Keratinocyte (primary cell): ENCODE measurements at regions not wholly inside any gene's neighbourhood (a gene's known extent, or its start where the extent isn't known, plus 50 kb on each side); places are given as distances from the start of the nearest gene placed in this dataset.

Source experiments
- DNase-seq: peaks from one replicate; pipeline ENCODE4 v3.0.0-alpha.2; 2011; ENCODE audit warnings: low read depth, missing footprints, low spot score
- FAIRE-seq: peaks from 2 replicates; lab custom pipeline; 2011; peaks lifted over from hg19 to GRCh38; lab: Jason Lieb, UNC
- H2AFZ ChIP-seq: 2 replicates; pipeline ENCODE4 v1.6.0; 2012; ENCODE audit warnings: low read length, control low read depth, inconsistent platforms; ENCODE audit not compliant: control insufficient read depth
- H3K27ac ChIP-seq: 2 replicates; pipeline ENCODE4 v1.5.1; 2011; ENCODE audit warnings: low read length; ENCODE audit not compliant: control insufficient read depth, insufficient read depth
- H3K27me3 ChIP-seq: 3 replicates; pipeline ENCODE4 v1.6.0; 2011; ENCODE audit warnings: low read length; ENCODE audit not compliant: control insufficient read depth, insufficient read depth; ENCODE audit errors: extremely low read depth
- H3K36me3 ChIP-seq, 2 experiments: 2 replicates in 1 of 2; 3 replicates in 1 of 2; pipeline ENCODE4 v1.5.1; 2011; ENCODE audit warnings: low read length in 2 of 2, mild to moderate bottlenecking in 1 of 2; ENCODE audit not compliant: control insufficient read depth in 2 of 2, insufficient read depth in 2 of 2; ENCODE audit errors: extremely low read depth in 1 of 2
- H3K4me1 ChIP-seq: 3 replicates; pipeline ENCODE4 v1.5.1; 2011; ENCODE audit warnings: low read length; ENCODE audit not compliant: control insufficient read depth, insufficient read depth; ENCODE audit errors: extremely low read depth
- H3K4me2 ChIP-seq: 3 replicates; pipeline ENCODE4 v1.6.0; 2011; ENCODE audit warnings: low read depth, low read length; ENCODE audit not compliant: control insufficient read depth, insufficient read depth; ENCODE audit errors: extremely low read depth
- H3K4me3 ChIP-seq, 3 experiments: fragments of 200-600 bp in 1 of 3; sonication (generic) in 1 of 3; 2 replicates in 2 of 3; 3 replicates in 1 of 3; pipeline ENCODE4 v1.5.1; 2011 to 2016; ENCODE audit warnings: low read length in 3 of 3, mild to moderate bottlenecking in 3 of 3, control low read depth in 2 of 3, inconsistent platforms in 1 of 3, low read depth in 1 of 3, mixed read lengths in 1 of 3, mixed run types in 1 of 3, moderate library complexity in 1 of 3; ENCODE audit not compliant: control insufficient read depth in 2 of 3, insufficient read depth in 2 of 3; ENCODE audit errors: extremely low read depth in 1 of 3
- H3K79me2 ChIP-seq: 2 replicates; pipeline ENCODE4 v1.6.0; 2012; ENCODE audit warnings: low read length; ENCODE audit not compliant: control insufficient read depth, insufficient read depth
- H3K9ac ChIP-seq: 3 replicates; pipeline ENCODE4 v1.6.0; 2011; ENCODE audit warnings: low read length; ENCODE audit not compliant: control insufficient read depth, insufficient read depth; ENCODE audit errors: extremely low read depth
- H3K9me1 ChIP-seq: 3 replicates; pipeline ENCODE4 v1.6.0; 2011; ENCODE audit warnings: low read length; ENCODE audit not compliant: control insufficient read depth, insufficient read depth; ENCODE audit errors: extremely low read depth
- H3K9me3 ChIP-seq: 2 replicates; pipeline ENCODE4 v1.5.1; 2012; ENCODE audit warnings: low read depth, low read length; ENCODE audit not compliant: control insufficient read depth
- H4K20me1 ChIP-seq: 3 replicates; pipeline ENCODE4 v1.6.0; 2011; ENCODE audit warnings: low read length; ENCODE audit not compliant: control insufficient read depth, insufficient read depth; ENCODE audit errors: extremely low read depth
- EZH2 ChIP-seq: IDR thresholded peaks from one replicate; pipeline ENCODE4 v1.6.1; 2012; ENCODE audit warnings: inconsistent platforms, mild to moderate bottlenecking, low read length, moderate library complexity
- dilution Hi-C: fragments of 300-500 bp; cut with MboI; formaldehyde crosslinking; loops from one replicate; pipeline ENCODE4 v1.7.0; 2020; ENCODE audit warnings: low sequenced_read_pairs; ENCODE audit not compliant: extremely low pct_ligation_motif_present
- TF ChIP-seq, protein P1 (sequence below), 3 experiments: IDR thresholded peaks in 1 of 3; conservative IDR thresholded peaks in 1 of 3; optimal IDR thresholded peaks in 1 of 3; 2 replicates in 2 of 3; 3 replicates in 1 of 3; pipeline versions ENCODE3 to v1.5.1; 2011; ENCODE audit warnings: low read length in 3 of 3, mild to moderate bottlenecking in 3 of 3, moderate library complexity in 2 of 3, control low read depth in 1 of 3, inconsistent platforms in 1 of 3; ENCODE audit not compliant: insufficient read depth in 2 of 3; ENCODE audit errors: extremely low read depth in 1 of 3

- Histone ChIP-seq H3K4me1 (no peaks in the 10 kb centered on the region), H3K27ac (no peak overlapping the region), H3K9me1 (no peaks in the 10 kb centered on the region), H4K20me1 (no peaks in the 10 kb centered on the region), H3K79me2 (no peaks in the 10 kb centered on the region), H3K9me3 (no peaks in the 10 kb centered on the region), H3K36me3 (no peaks in the 10 kb centered on the region), H3K27me3 (no peaks in the 10 kb centered on the region), H3K9ac (no peak overlapping the region), H2AFZ (no peak overlapping the region), H3K4me3 (no peak overlapping the region), H3K4me2 (no peak overlapping the region)
- dilution Hi-C loops, result no loop called here
- DNase-seq, result no peak
- no peak for FAIRE-seq
- TF ChIP-seq, protein P1, sequence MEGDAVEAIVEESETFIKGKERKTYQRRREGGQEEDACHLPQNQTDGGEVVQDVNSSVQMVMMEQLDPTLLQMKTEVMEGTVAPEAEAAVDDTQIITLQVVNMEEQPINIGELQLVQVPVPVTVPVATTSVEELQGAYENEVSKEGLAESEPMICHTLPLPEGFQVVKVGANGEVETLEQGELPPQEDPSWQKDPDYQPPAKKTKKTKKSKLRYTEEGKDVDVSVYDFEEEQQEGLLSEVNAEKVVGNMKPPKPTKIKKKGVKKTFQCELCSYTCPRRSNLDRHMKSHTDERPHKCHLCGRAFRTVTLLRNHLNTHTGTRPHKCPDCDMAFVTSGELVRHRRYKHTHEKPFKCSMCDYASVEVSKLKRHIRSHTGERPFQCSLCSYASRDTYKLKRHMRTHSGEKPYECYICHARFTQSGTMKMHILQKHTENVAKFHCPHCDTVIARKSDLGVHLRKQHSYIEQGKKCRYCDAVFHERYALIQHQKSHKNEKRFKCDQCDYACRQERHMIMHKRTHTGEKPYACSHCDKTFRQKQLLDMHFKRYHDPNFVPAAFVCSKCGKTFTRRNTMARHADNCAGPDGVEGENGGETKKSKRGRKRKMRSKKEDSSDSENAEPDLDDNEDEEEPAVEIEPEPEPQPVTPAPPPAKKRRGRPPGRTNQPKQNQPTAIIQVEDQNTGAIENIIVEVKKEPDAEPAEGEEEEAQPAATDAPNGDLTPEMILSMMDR (optimal IDR thresholded peaks at IDR 0.05 in 1 of 3, IDR thresholded peaks at IDR 0.05 in 1 of 3, conservative IDR thresholded peaks at IDR 0.05 in 1 of 3; ENCODE audit: extremely low read depth in 1 of 3, insufficient read depth in 2 of 3, low read length in 3 of 3), result no peak
- no peak for TF ChIP-seq EZH2
These were observed 202.5 kb downstream of the TUSC7 start for GRCh38 chr3:116912116-116912515.

DNA sequence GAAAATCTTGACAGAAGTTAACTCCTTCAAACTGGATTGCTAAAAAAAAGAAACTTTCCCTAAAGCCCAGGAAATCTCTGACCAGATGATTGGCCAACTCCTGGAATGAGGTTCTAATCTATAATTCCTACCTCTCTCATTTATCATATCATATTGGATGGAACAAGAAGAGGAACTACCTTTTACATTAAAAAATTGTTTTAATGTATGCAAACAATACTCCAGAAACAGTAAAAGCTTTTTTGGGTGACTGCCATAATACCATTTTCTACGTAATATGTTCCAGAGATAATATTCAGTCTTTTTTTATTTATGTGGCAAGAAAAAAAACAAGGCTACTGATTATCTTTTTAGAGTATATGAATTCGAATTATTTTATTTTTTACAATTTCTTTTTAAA lies 204.4 kb downstream of the TUSC7 start:
- TF ChIP-seq, protein P1 (optimal IDR thresholded peaks at IDR 0.05 in 1 of 3, IDR thresholded peaks at IDR 0.05 in 1 of 3, conservative IDR thresholded peaks at IDR 0.05 in 1 of 3; ENCODE audit: extremely low read depth in 1 of 3, insufficient read depth in 2 of 3, low read length in 3 of 3), result no peak
- no peak for TF ChIP-seq EZH2
- DNase-seq (no peak), FAIRE-seq (no peak)
- Histone ChIP-seq H3K27me3 (no peaks in the 10 kb centered on the region), H3K4me1 (no peaks in the 10 kb centered on the region), H3K9me1 (no peaks in the 10 kb centered on the region), H3K27ac (no peak overlapping the region), H4K20me1 (no peaks in the 10 kb centered on the region), H3K36me3 (no peaks in the 10 kb centered on the region), H3K9me3 (no peaks in the 10 kb centered on the region), H3K9ac (no peak overlapping the region), H3K79me2 (no peaks in the 10 kb centered on the region), H3K4me2 (no peak overlapping the region), H3K4me3 (no peak overlapping the region), H2AFZ (no peak overlapping the region)
- dilution Hi-C loops, result no loop called here
